ENCODE measurements at regions not wholly inside any gene's neighbourhood (a gene's known extent, or its start where the extent isn't known, plus 50 kb on each side); places are given as distances from the start of the nearest gene placed in this dataset.

DNA sequence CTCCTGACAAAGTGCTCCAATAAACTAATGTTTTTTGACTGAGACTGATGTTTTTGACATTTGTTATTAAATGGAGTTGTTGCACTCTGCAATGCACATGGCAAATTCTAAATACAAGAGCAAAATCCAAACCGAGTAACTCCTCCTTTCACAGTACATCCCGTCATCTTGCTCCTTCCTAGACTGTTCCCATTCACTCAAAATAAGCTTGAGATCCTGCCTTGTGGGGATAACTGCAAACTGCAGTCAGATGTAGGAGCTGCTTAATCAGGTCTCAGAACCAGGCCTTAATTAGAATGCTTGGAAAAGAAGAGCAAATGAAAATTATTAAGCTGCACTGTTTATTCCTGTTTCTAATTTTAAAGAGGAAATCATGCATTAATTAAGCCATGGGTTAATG is 134.8 kb upstream of the SPRY2 start:
- H3K9me3 ChIP-seq = no peaks in the 10 kb centered on the region
- H3K27me3 ChIP-seq = no peaks in the 10 kb centered on the region
- WGBS, 2 donors = 83 to 85% methylated on average over 2 of the region's 2 CpGs
- ATAC-seq (no peak), DNase-seq (no peak), FAIRE-seq (no peak)
- TF ChIP-seq, protein P1, sequence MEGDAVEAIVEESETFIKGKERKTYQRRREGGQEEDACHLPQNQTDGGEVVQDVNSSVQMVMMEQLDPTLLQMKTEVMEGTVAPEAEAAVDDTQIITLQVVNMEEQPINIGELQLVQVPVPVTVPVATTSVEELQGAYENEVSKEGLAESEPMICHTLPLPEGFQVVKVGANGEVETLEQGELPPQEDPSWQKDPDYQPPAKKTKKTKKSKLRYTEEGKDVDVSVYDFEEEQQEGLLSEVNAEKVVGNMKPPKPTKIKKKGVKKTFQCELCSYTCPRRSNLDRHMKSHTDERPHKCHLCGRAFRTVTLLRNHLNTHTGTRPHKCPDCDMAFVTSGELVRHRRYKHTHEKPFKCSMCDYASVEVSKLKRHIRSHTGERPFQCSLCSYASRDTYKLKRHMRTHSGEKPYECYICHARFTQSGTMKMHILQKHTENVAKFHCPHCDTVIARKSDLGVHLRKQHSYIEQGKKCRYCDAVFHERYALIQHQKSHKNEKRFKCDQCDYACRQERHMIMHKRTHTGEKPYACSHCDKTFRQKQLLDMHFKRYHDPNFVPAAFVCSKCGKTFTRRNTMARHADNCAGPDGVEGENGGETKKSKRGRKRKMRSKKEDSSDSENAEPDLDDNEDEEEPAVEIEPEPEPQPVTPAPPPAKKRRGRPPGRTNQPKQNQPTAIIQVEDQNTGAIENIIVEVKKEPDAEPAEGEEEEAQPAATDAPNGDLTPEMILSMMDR (IDR thresholded peaks at IDR 0.05) = no peak
- intact Hi-C loops (cut with DNase I) = no loop called here
- no peak overlapping the region for H3K4me3 ChIP-seq
- H3K36me3 ChIP-seq = no peaks in the 10 kb centered on the region
- no peaks in the 10 kb centered on the region for H3K4me1 ChIP-seq
- H3K27ac ChIP-seq = no peak overlapping the region

DNA sequence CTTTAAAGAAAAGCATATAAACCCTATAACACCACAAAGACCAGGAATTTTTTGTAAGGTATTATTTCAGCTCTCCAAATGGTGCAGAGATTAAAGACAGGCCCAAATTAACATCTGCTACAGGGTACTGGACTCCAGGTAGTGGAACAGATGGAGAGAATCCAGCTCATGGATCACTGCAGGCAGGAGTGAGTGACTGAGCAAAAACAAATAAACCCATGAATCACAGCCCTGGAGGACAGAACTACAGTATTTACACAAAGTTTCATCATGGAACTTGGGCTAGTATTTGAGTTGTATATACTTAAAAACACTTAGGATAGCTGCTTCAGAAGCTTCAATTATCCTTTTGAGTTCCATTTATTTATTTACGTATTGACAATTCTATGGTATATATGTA is 132.8 kb upstream of the SPRY2 start:
- H3K27me3 ChIP-seq = no peaks in the 10 kb centered on the region
- TF ChIP-seq, protein P1 (IDR thresholded peaks at IDR 0.05) = no peak
- no peaks in the 10 kb centered on the region for H3K4me1 ChIP-seq
- H3K4me3 ChIP-seq = no peak overlapping the region
- H3K27ac ChIP-seq = no peak overlapping the region
- H3K9me3 ChIP-seq = no peaks in the 10 kb centered on the region
- WGBS, 2 donors = 97% methylated on average over 1 of the region's 1 CpG
- DNase-seq (peak in 1 of 6 donors; percentile 44), FAIRE-seq (no peak), ATAC-seq (peak; percentile 60 to 94 (median 82))
- H3K36me3 ChIP-seq = no peaks in the 10 kb centered on the region
- intact Hi-C loops (cut with DNase I) = no loop called here

DNA sequence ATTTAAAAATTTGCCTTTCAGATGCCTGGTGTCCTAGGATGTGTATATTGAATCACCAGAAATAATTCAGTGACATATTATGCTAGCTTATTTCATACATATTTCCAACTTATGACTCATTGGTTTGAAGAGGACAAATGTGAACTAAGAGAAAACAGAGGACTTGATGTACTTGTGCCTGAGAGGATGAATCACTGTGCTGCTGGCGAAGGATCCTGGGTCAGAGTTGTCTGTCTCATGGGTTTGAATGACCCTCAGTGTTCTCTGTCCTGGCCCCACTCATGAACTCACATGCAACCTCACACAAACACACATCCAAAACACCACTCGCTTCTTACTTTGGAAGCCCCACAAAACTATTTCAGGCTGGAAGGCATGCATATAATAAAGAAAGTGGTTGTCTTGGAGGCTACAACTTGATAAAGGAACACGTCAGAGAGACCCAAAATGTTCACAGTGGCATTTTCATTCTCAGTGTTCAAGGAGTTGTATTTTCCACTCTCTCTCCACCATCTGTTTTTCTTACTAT is 129.0 kb upstream of the SPRY2 start:
- intact Hi-C loops (cut with DNase I) = no loop called here
- no peak for FAIRE-seq
- Histone ChIP-seq H3K9me3 (no peaks in the 10 kb centered on the region), H3K27me3 (no peaks in the 10 kb centered on the region), H3K4me1 (no peaks in the 10 kb centered on the region), H3K27ac (no peak overlapping the region), H3K4me3 (no peak overlapping the region), H3K36me3 (no peaks in the 10 kb centered on the region)
- peak in 2 of 6 donors; percentile 17 to 36 for DNase-seq
- TF ChIP-seq, protein P1 (IDR thresholded peaks at IDR 0.05) = no peak
- peak in 3 of 4 donors; percentile 61 to 80 (median 77) for ATAC-seq
- WGBS, 2 donors = 78 to 85% methylated on average over 3 of the region's 3 CpGs

DNA sequence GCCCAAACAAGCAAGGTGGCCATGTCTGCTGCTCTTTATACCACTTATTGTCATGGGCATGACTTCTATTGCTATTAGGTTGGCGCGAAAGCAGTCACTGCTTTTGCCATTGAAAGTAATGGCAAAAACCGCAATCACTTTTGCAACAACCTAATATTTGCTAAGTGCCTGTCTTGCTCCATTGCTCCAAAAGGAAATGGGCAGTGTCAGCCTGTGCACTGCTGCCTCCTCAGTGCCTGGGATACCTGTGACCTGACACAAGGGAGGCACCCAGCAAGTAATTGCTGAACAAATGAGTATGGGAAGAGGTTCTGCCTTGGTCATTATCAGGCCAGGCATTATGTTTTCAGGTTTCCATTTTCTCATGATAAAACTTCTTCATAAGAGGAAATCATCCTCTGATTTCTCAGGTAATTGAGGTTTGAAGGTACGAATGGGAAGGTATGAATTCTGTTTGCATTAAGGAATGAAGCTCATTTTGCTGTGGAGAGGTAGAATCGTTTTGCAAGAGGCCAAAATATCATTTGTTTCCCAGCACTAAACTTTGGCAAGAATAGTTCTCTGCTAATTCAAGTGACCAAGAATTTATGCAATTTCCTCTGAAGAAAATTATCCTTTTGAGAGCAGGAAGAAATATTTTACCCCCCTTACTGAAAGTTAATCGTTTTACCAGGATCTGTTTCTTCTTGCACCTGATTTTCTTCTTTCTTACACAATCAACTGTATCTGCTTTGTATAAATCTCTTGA is 128.4 kb upstream of the SPRY2 start:
- no peaks in the 10 kb centered on the region for H3K27me3 ChIP-seq
- TF ChIP-seq, protein P1 (IDR thresholded peaks at IDR 0.05) = no peak
- FAIRE-seq (no peak), ATAC-seq (peak in 2 of 4 donors; percentile 11 to 36), DNase-seq (no peak)
- no peaks in the 10 kb centered on the region for H3K9me3 ChIP-seq
- H3K4me1 ChIP-seq = no peaks in the 10 kb centered on the region
- WGBS, 2 donors = 68 to 73% methylated on average over 6 of the region's 6 CpGs
- no peak overlapping the region for H3K4me3 ChIP-seq
- no peak overlapping the region for H3K27ac ChIP-seq
- no peaks in the 10 kb centered on the region for H3K36me3 ChIP-seq
- intact Hi-C loops (cut with DNase I) = no loop called here

DNA sequence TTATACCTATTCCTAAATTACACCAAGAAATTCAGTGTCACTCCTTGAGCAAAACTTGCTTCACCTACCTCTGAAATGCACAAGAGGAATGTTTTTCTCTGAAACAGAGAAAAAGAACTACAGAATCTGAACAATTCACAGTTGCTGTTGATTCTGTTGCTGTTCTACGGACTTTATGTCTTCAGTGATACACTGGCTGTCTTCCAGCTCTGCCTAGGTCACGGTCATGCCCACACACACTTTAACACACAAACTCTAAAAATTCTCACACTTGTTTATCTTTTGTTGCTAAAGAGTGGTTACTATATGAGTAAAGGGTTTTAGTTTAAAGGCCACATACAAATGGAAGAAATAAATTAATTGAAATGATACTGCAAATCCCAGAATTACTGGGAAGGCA is 124.4 kb upstream of the SPRY2 start:
- TF ChIP-seq, protein P1 (IDR thresholded peaks at IDR 0.05) = no peak
- Histone ChIP-seq H3K36me3 (no peaks in the 10 kb centered on the region), H3K4me1 (no peaks in the 10 kb centered on the region), H3K4me3 (no peak overlapping the region), H3K27ac (no peak overlapping the region), H3K9me3 (no peaks in the 10 kb centered on the region), H3K27me3 (no peaks in the 10 kb centered on the region)
- DNase-seq (no peak), FAIRE-seq (no peak), ATAC-seq (no peak)
- intact Hi-C loops (cut with DNase I) = no loop called here
- 55 to 63% methylated on average over 2 of the region's 2 CpGs for WGBS, 2 donors

Measured in pancreas (tissue), 10 donors.